ENCODE measurements at regions not wholly inside any gene's neighbourhood (a gene's known extent, or its start where the extent isn't known, plus 50 kb on each side); places are given as distances from the start of the nearest gene placed in this dataset.

DNA sequence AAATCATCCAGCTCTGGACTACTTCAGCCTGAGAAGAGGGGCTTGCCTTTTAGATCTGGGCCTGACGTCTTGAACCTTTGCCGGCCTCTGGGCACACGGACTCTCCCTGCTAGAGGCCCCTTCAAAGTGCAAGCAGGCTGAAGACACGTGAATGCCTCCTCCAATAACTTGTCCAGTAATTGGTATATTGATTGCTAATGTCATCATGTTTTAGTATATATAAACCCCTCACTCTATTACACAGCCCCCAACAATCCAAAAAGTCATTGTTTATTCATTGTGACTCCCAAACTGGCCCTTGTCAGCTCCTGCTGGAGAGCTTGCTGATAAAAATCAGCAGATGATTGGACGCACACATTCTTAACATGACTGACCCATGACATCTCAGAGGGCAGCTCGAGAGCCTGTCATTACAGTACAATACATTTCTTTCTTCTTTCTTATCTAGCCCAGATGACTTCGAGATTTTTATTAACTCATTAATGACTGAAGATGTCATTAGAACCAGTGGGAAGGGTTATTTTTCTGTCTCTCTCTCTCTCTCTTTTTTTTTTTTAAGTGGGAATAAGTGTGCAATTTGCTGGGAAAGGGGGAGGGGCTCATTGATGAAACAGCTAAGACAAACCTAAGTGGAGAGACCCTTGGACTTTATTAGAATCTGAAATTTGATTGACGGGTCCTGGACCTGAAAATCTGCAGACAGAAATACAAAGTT, 65.5 kb upstream of the NR2F2 start:
- no peak for DNase-seq

GRCh38 chr15:96266456-96266855, 64.0 kb upstream of the NR2F2 start:
- DNase-seq, result no peak

GRCh38 chr15:96267463-96267862, 63.0 kb upstream of the NR2F2 start:
- DNase-seq, result no peak

DNA sequence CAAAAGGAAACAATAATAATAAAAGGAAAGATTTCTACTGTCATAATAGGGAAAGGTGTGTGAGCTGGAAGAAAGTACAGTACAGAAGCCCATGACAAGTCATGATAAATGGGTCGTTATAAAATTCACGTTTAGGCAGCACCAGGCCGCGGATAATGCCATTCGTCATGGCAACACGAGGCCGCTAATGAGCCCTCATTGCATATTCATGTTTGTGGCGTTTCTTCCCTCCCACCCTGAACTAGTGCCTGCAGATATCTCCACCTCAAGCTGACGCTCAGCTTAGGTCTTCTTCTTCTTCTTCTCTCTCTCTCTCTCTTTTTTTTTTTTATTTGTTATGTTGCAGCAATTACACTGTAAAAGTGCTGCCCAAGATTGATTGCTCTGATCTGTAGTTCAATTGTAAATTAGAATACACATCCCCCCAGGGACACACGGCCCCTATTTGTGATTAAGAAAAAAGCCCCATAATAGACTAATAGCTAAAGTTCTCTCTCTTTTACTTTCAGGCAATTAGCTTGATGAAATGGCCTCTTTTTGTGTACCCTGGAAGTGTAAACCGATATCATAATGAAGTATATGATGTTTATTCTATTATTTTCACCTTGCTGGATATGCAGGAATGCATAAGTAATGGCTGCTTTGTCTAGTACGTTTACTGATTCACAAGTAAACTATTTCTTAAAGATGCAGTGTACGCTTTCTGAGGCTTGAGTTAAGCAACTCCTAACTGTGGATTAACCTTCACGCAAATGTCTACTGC, 61.9 kb upstream of the NR2F2 start:
- no peak for DNase-seq

DNA sequence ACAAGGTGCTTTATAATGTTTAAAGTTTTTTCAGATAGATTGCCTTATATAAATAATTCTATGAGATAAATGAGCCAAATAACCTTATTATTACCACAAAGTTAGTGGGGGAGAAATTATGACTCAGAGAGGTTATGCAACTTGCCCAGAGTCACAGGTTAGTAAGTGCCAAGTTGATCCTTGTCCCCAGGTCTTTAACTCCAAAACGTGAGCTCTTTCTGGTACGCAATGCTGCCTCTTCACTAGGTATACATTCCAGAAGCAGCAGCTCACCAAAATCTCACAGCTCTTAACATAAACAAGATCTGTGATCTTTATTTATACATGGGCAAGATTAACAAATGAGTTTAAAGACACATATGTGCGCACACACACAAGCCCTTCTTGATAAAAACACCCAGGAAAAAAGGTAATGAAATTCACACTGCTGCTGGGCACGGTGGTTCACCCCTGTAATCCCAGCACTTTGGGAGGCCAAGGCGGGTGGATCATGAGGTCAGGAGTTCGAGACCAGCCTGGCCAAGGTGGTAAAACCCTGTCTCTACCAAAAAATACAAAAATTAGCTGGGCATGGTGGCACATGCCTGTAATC, 59.8 kb upstream of the NR2F2 start:
- DNase-seq, result no peak

DNA sequence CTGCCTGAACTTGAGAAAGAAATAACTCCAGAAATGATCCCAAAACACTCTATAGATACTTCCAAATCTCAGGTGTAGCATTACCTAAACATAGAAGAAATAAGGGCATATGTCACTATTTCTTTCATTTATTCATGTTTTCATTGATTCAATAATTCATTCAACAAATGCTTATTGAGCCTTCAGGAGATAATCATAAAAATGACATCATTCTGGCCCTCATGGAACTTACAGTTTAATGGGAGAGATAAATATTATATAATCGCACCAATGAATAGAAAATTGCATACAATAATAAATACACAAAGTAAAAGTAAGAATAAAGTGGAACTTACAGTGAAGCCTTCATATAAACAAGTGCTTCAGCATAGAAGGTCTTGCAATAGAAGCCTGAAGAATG, 58.1 kb upstream of the NR2F2 start:
- no peak for DNase-seq

DNA sequence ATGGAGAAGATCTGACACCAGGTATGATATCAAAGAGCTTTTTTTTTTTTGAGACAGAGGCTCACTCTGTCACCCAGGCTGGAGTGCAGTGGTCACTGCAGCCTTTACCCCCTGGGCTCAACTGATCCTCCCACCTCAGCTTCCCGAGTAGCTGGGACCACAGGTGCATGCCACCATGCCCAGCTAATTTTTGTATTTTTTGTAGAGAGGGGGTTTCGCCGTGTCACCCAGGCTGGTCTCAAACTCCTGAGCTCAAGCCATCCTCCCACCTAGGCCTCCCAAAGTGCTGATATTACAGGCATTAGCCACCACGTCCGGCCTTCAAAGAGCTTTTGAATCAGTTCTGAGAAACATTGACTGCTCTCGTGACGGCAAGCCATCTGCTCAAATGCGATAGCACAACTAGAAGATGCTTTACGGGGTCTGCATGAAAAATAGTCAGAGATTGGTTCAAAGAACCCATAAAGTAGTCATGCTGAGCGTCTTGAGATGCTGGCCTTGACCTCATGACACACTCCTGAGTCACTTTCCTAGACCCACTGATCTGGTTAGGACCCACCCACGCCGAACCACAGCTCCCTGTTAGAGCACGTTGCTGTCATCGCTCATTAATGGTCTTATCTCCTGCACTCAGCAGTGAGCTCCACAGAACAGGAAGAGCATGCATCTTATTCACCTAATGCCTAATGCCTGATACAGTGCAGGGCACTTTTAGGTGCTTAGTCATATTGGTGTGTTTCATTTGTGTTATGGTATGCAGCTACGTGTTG, 57.0 kb upstream of the NR2F2 start:
- no peak for DNase-seq

GRCh38 chr15:96274087-96274440, 56.4 kb upstream of the NR2F2 start:
- no peak for DNase-seq

GRCh38 chr15:96274698-96275097, 55.8 kb upstream of the NR2F2 start:
- DNase-seq, result no peak

DNA sequence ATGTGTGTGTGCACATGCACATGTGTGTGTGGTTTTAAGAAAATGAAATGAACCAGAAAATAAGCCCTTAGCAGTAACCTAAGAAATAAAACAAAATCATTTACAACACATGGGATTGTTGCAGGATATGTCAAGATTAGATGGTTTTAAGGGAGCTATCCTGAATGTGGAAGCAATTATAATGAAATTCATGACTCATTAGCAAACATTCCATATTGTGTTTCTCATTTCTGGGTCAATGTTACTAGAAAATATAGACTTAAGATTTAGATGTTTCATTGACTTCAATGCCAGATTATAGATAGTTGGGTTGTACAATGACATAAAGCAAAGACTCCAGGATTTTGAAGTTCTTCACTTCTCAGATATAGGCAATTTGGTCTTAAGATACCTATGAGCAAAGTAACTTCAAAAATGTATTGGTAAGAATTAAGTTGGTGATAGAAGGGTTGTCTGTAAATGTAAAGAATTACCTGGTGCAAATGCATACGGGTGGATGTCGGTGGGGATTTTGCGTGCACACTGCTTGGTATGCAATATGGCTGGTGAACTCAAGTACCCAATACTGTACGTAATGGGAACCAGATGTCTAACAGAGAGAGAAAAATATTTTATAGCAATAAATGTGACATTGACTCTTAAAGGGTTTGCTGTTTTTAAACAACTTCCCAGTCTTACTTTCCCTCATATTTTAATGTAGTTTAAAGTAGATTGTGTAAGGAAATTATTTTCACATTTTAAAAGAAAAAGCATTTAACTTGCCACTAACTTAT, 53.9 kb upstream of the NR2F2 start:
- DNase-seq, result no peak

Measured in activated CD4-positive, alpha-beta T cell treated with anti-CD3 and anti-CD28 coated beads, Interleukin-10, Interleukin-2, amounts not matched to agents 100 ng/mL and 50 ng/mL, durations not matched to agents 16 hours and 8 hours (primary cell).